ENCODE measurements at regions not wholly inside any gene's neighbourhood (a gene's known extent, or its start where the extent isn't known, plus 50 kb on each side); places are given as distances from the start of the nearest gene placed in this dataset.
"Not testable (repeated sequence)": the region's sequence is repeated elsewhere in the genome, so short reads cannot be mapped to it uniquely, and the experiment has no call there.

GRCh38 chr14:48703728-48704467 lies 882.3 kb downstream of the RPS29 start:
- 13 to 18% (median 16%) methylated on average over 2 of the region's 2 CpGs for WGBS, 3 donors
- Histone ChIP-seq H3K9me3 (no peaks in the 10 kb centered on the region), H3K27ac (no peak overlapping the region), H3K36me3 (ENCODE audit: insufficient read depth in 1 of 2, low read depth in 1 of 2) (no peaks in the 10 kb centered on the region), H3K4me1 (no peaks in the 10 kb centered on the region), H3K27me3 (ENCODE audit: insufficient read depth in 3 of 3, low read length in 2 of 3) (no peaks in the 10 kb centered on the region), H3K4me3 (no peak overlapping the region)
- no peak for TF ChIP-seq CTCF (IDR thresholded peaks at IDR 0.05)
- DNase-seq: no peak
- intact Hi-C loops (cut with DNase I): no loop called here
- ATAC-seq: no peak

- DNase-seq; intact Hi-C loops (cut with DNase I): not testable (repeated sequence)
- WGBS, 3 donors: 91 to 96% (median 95%) methylated on average over 6 of the region's 6 CpGs
Measured at GRCh38 chr14:48697362-48697761, 888.8 kb downstream of the RPS29 start.

GRCh38 chr14:48693793-48694192 lies 892.4 kb downstream of the RPS29 start:
- no peak for TF ChIP-seq CTCF (IDR thresholded peaks at IDR 0.05)
- Histone ChIP-seq H3K9me3 (peaks cover 3% of the 10 kb centered on the region), H3K4me3 (no peak overlapping the region), H3K27me3 (ENCODE audit: insufficient read depth in 3 of 3, low read length in 2 of 3) (no peaks in the 10 kb centered on the region), H3K36me3 (ENCODE audit: insufficient read depth in 1 of 2, low read depth in 1 of 2) (no peaks in the 10 kb centered on the region), H3K4me1 (no peaks in the 10 kb centered on the region), H3K27ac (no peak overlapping the region)
- intact Hi-C loops (cut with DNase I): no loop called here
- DNase-seq (no peak), ATAC-seq (no peak)
- 16 to 28% (median 18%) methylated on average over 1 of the region's 1 CpG for WGBS, 3 donors

More at GRCh38 chr14:48697362-48697761, 888.8 kb downstream of the RPS29 start:
- H3K27me3 ChIP-seq (ENCODE audit: insufficient read depth in 3 of 3, low read length in 2 of 3); H3K4me1 ChIP-seq; H3K9me3 ChIP-seq; H3K36me3 ChIP-seq (ENCODE audit: insufficient read depth in 1 of 2, low read depth in 1 of 2); H3K4me3 ChIP-seq; ATAC-seq; H3K27ac ChIP-seq: not testable (repeated sequence)

- H3K27ac ChIP-seq: no peak overlapping the region
- no peaks in the 10 kb centered on the region for H3K27me3 ChIP-seq (ENCODE audit: insufficient read depth in 3 of 3, low read length in 2 of 3)
- TF ChIP-seq CTCF (IDR thresholded peaks at IDR 0.05): no peak
- H3K36me3 ChIP-seq (ENCODE audit: insufficient read depth in 1 of 2, low read depth in 1 of 2): no peaks in the 10 kb centered on the region
- no peak overlapping the region for H3K4me3 ChIP-seq
- DNase-seq (no peak), ATAC-seq (no peak)
- no peaks in the 10 kb centered on the region for H3K9me3 ChIP-seq
- WGBS, 3 donors: 84 to 86% (median 84%) methylated on average over 1 of the region's 1 CpG
- no peaks in the 10 kb centered on the region for H3K4me1 ChIP-seq
- intact Hi-C loops (cut with DNase I): no loop called here
Measured at GRCh38 chr14:48690349-48690748, 895.8 kb downstream of the RPS29 start.

GRCh38 chr14:48686650-48687049 lies 899.5 kb downstream of the RPS29 start:
- intact Hi-C loops (cut with DNase I): no loop called here
- no peak for ATAC-seq
- DNase-seq: no peak
- Histone ChIP-seq H3K4me1 (no peaks in the 10 kb centered on the region), H3K27me3 (ENCODE audit: insufficient read depth in 3 of 3, low read length in 2 of 3) (no peaks in the 10 kb centered on the region), H3K9me3 (no peaks in the 10 kb centered on the region), H3K27ac (no peak overlapping the region), H3K4me3 (no peak overlapping the region), H3K36me3 (ENCODE audit: insufficient read depth in 1 of 2, low read depth in 1 of 2) (no peaks in the 10 kb centered on the region)
- WGBS, 3 donors: 93 to 97% (median 94%) methylated on average over 3 of the region's 3 CpGs
- TF ChIP-seq CTCF (IDR thresholded peaks at IDR 0.05): no peak

Data from psoas muscle (tissue), 7 donors.